Prostate gland (tissue), 2 donors: ENCODE measurements at regions not wholly inside any gene's neighbourhood (a gene's known extent, or its start where the extent isn't known, plus 50 kb on each side); places are given as distances from the start of the nearest gene placed in this dataset.
"Not testable (repeated sequence)": the region's sequence is repeated elsewhere in the genome, so short reads cannot be mapped to it uniquely, and the experiment has no call there.

Experiments used
- DNase-seq: peaks from one replicate; pipeline ENCODE4 v3.0.0-alpha.2; 2019; ENCODE audit warnings: low spot score
- H3K27ac ChIP-seq, 2 donors: fragments of 200-600 bp; sonication (generic); 2 replicates each; pipeline ENCODE4 v1.5.1; 2017 to 2019
- H3K27me3 ChIP-seq: fragments of 200-600 bp; sonication (generic); replicated peaks from 2 replicates; pipeline ENCODE4 v1.5.1; 2019; ENCODE audit not compliant: insufficient read depth
- H3K36me3 ChIP-seq, 2 donors: fragments of 200-600 bp; sonication (generic); 1 replicate in 1 of 2; 2 replicates in 1 of 2; pipeline versions ENCODE4 v1.5.1 to v1.8.1; 2017 to 2019
- H3K4me1 ChIP-seq: fragments of 200-600 bp; sonication (generic); replicated peaks from 2 replicates; pipeline ENCODE4 v1.5.1; 2019
- H3K4me3 ChIP-seq, 2 donors: fragments of 200-600 bp; sonication (generic); 2 replicates each; pipeline ENCODE4 v1.5.1; 2017 to 2019
- H3K9me3 ChIP-seq: fragments of 200-600 bp; sonication (generic); 2 replicates; pipeline ENCODE4 v1.5.1; 2017
- POLR2A ChIP-seq: fragments of 450-650 bp; IDR thresholded peaks from one replicate; pipeline ENCODE4 v1.6.1; 2016; ENCODE audit warnings: antibody characterized with exemption, mild to moderate bottlenecking
- POLR2AphosphoS5 ChIP-seq: sonication (generic); formaldehyde crosslinking; IDR thresholded peaks from one replicate; pipeline ENCODE4 v1.6.1; 2017; ENCODE audit warnings: antibody characterized with exemption
- WGBS: methylation state at CpG from one replicate; pipeline ENCODE4 v1.1.5; 2018; 5-methylcytosine and 5-hydroxymethylcytosine counted together
- intact Hi-C: fragments of 100-400 bp; cut with DNase I; formaldehyde crosslinking; loops from one replicate; pipeline ENCODE4 v1.14.2; 2022
- TF ChIP-seq, protein P1 (sequence below), 4 experiments: fragments of 200-600 bp in 2 of 4; fragments of 450-650 bp in 2 of 4; sonication (generic) in 2 of 4; IDR thresholded peaks; 1 replicate in 3 of 4; 2 replicates in 1 of 4; pipeline ENCODE4 v1.5.1; 2016 to 2019; ENCODE audit warnings: antibody characterized with exemption in 4 of 4, mild to moderate bottlenecking in 2 of 4, moderate library complexity in 2 of 4

- no peak overlapping the region for H3K27ac ChIP-seq
- H3K4me1 ChIP-seq, result no peaks in the 10 kb centered on the region
- H3K9me3 ChIP-seq, result no peaks in the 10 kb centered on the region
- no peaks in the 10 kb centered on the region for H3K27me3 ChIP-seq
- no peaks in the 10 kb centered on the region for H3K36me3 ChIP-seq
- H3K4me3 ChIP-seq, result no peak overlapping the region
- no peak for TF ChIP-seq POLR2AphosphoS5
- TF ChIP-seq POLR2A, result no peak
- TF ChIP-seq, protein P1, sequence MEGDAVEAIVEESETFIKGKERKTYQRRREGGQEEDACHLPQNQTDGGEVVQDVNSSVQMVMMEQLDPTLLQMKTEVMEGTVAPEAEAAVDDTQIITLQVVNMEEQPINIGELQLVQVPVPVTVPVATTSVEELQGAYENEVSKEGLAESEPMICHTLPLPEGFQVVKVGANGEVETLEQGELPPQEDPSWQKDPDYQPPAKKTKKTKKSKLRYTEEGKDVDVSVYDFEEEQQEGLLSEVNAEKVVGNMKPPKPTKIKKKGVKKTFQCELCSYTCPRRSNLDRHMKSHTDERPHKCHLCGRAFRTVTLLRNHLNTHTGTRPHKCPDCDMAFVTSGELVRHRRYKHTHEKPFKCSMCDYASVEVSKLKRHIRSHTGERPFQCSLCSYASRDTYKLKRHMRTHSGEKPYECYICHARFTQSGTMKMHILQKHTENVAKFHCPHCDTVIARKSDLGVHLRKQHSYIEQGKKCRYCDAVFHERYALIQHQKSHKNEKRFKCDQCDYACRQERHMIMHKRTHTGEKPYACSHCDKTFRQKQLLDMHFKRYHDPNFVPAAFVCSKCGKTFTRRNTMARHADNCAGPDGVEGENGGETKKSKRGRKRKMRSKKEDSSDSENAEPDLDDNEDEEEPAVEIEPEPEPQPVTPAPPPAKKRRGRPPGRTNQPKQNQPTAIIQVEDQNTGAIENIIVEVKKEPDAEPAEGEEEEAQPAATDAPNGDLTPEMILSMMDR (IDR thresholded peaks at IDR 0.05), result no peak
- 79% methylated on average over 1 of the region's 1 CpG for WGBS
- no peak for DNase-seq
- intact Hi-C loops, result no loop called here
Measured at GRCh38 chr1:173328961-173329360, 121.8 kb upstream of the TNFSF4 start.

GRCh38 chr1:173329726-173330125 lies 122.6 kb upstream of the TNFSF4 start:
- H3K36me3 ChIP-seq, result no peaks in the 10 kb centered on the region
- no peaks in the 10 kb centered on the region for H3K27me3 ChIP-seq
- intact Hi-C loops, result no loop called here
- no peak for TF ChIP-seq POLR2AphosphoS5
- no peak for TF ChIP-seq POLR2A
- TF ChIP-seq, protein P1 (IDR thresholded peaks at IDR 0.05), result no peak
- H3K4me1 ChIP-seq, result no peaks in the 10 kb centered on the region
- WGBS, result 73% methylated on average over 1 of the region's 1 CpG
- H3K27ac ChIP-seq, result no peak overlapping the region
- no peak overlapping the region for H3K4me3 ChIP-seq
- H3K9me3 ChIP-seq, result no peaks in the 10 kb centered on the region
- no peak for DNase-seq

GRCh38 chr1:173330149-173330951 lies 123.2 kb upstream of the TNFSF4 start:
- Histone ChIP-seq H3K4me3 (no peak overlapping the region), H3K36me3 (no peaks in the 10 kb centered on the region), H3K4me1 (no peaks in the 10 kb centered on the region), H3K27me3 (no peaks in the 10 kb centered on the region), H3K9me3 (no peaks in the 10 kb centered on the region), H3K27ac (no peak overlapping the region)
- no peak for DNase-seq
- TF ChIP-seq POLR2A, result no peak
- no peak for TF ChIP-seq POLR2AphosphoS5
- TF ChIP-seq, protein P1 (IDR thresholded peaks at IDR 0.05), result no peak
- intact Hi-C loops, result no loop called here
- whole genome bisulfite sequencing, result 94% methylated on average over 3 of the region's 3 CpGs

DNA sequence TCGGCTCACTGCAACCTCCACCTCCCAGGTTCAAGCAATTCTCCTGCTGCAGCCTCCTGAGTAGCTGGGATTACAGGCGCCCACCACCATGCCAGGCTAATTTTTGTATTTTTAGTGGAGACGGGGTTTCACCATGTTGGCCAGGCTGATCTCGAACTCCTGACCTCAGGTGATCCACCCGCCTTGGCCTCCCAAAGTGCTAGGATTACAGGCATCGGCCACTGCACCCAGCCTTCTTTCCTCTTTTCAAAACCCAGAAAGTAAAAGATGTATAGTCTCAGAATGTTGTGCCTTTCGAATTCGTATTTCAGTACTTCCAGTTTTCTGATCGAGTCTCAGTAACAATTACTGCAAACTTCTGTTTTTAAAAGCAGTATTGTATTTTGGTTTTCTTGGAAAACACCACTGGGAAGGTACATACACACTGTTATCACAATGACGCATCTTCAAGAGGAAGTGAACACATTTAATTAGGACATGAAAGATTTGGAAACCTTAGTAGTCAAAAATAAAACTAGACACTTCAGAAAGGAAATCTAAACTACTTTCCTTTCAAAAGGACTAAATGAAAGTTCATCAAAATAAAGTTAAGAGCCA lies 123.9 kb upstream of the TNFSF4 start:
- H3K27me3 ChIP-seq, H3K36me3 ChIP-seq, DNase-seq, H3K4me3 ChIP-seq, H3K27ac ChIP-seq, H3K9me3 ChIP-seq, intact Hi-C loops, H3K4me1 ChIP-seq: not testable (repeated sequence)
- WGBS, result 61% methylated on average over 10 of the region's 10 CpGs

DNA sequence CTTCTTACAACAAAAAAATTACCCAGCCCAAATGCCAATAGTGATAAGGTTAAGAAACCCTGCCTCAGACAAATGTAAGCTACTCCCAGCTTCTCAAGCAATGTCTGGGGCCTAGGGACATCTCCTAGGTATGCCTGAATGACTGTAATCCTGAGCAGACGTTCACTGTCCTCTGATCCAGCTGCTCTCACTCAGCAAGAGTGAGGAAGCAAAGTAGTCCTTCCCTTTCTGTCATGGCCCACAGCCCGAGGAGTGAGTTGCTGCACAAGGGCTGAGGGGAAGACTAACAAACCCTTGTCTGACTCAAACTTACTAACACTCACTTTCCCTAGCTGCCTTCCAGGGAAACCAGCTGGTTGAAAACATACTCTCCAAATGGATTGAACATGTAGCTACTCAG lies 124.9 kb upstream of the TNFSF4 start:
- TF ChIP-seq POLR2A, result no peak
- TF ChIP-seq POLR2AphosphoS5, result no peak
- TF ChIP-seq, protein P1 (IDR thresholded peaks at IDR 0.05), result no peak
- Histone ChIP-seq H3K27ac (no peak overlapping the region), H3K4me3 (no peak overlapping the region), H3K4me1 (no peaks in the 10 kb centered on the region), H3K27me3 (no peaks in the 10 kb centered on the region), H3K36me3 (no peaks in the 10 kb centered on the region), H3K9me3 (no peaks in the 10 kb centered on the region)
- WGBS, result 29% methylated on average over 2 of the region's 2 CpGs
- no peak for DNase-seq
- intact Hi-C loops, result no loop called here
